ENCODE measurements at regions not wholly inside any gene's neighbourhood (a gene's known extent, or its start where the extent isn't known, plus 50 kb on each side); places are given as distances from the start of the nearest gene placed in this dataset.

GRCh38 chr13:88643233-88643632 is 972.1 kb downstream of the SLITRK5 start:
- no CpG with 5 or more reads among the region's 2 CpGs for WGBS (ENCODE audit: insufficient coverage)
- H3K9me3 ChIP-seq (ENCODE audit: control insufficient read depth, insufficient read depth, low read length): peaks cover 4% of the 10 kb centered on the region
- no peak overlapping the region for H3K27ac ChIP-seq (ENCODE audit: low read depth, low read length)
- no peaks in the 10 kb centered on the region for H3K4me1 ChIP-seq (ENCODE audit: control insufficient read depth, insufficient read depth, low read length)
- no peak overlapping the region for H3K4me3 ChIP-seq (ENCODE audit: low read depth, low read length)
- no peaks in the 10 kb centered on the region for H3K36me3 ChIP-seq (ENCODE audit: control insufficient read depth, insufficient read depth, low read length)
- no peaks in the 10 kb centered on the region for H3K27me3 ChIP-seq (ENCODE audit: control insufficient read depth, insufficient read depth, low read length)
- no peak for DNase-seq (ENCODE audit: low read depth in 4 of 6, low spot score in 6 of 6)

- DNase-seq (ENCODE audit: low read depth in 4 of 6, low spot score in 6 of 6): no peak
- H3K27me3 ChIP-seq (ENCODE audit: control insufficient read depth, insufficient read depth, low read length): no peaks in the 10 kb centered on the region
- WGBS (ENCODE audit: insufficient coverage): 80% methylated on average over 1 of the region's 2 CpGs
- H3K27ac ChIP-seq (ENCODE audit: low read depth, low read length): no peak overlapping the region
- no peaks in the 10 kb centered on the region for H3K36me3 ChIP-seq (ENCODE audit: control insufficient read depth, insufficient read depth, low read length)
- H3K4me1 ChIP-seq (ENCODE audit: control insufficient read depth, insufficient read depth, low read length): no peaks in the 10 kb centered on the region
- H3K9me3 ChIP-seq (ENCODE audit: control insufficient read depth, insufficient read depth, low read length): peaks cover 4% of the 10 kb centered on the region
- no peak overlapping the region for H3K4me3 ChIP-seq (ENCODE audit: low read depth, low read length)
Measured at GRCh38 chr13:88648598-88649373, 977.6 kb downstream of the SLITRK5 start.

- 71% methylated on average over 1 of the region's 4 CpGs for WGBS (ENCODE audit: insufficient coverage)
- H3K36me3 ChIP-seq (ENCODE audit: control insufficient read depth, insufficient read depth, low read length): no peaks in the 10 kb centered on the region
- DNase-seq (ENCODE audit: low read depth in 4 of 6, low spot score in 6 of 6): no peak
- no peaks in the 10 kb centered on the region for H3K27me3 ChIP-seq (ENCODE audit: control insufficient read depth, insufficient read depth, low read length)
- H3K27ac ChIP-seq (ENCODE audit: low read depth, low read length): no peak overlapping the region
- no peaks in the 10 kb centered on the region for H3K9me3 ChIP-seq (ENCODE audit: control insufficient read depth, insufficient read depth, low read length)
- no peak overlapping the region for H3K4me3 ChIP-seq (ENCODE audit: low read depth, low read length)
- no peaks in the 10 kb centered on the region for H3K4me1 ChIP-seq (ENCODE audit: control insufficient read depth, insufficient read depth, low read length)
Measured at GRCh38 chr13:88649855-88650254, 978.7 kb downstream of the SLITRK5 start.

- Histone ChIP-seq H3K9me3 (ENCODE audit: control insufficient read depth, insufficient read depth, low read length) (no peaks in the 10 kb centered on the region), H3K4me1 (ENCODE audit: control insufficient read depth, insufficient read depth, low read length) (no peaks in the 10 kb centered on the region), H3K27me3 (ENCODE audit: control insufficient read depth, insufficient read depth, low read length) (no peaks in the 10 kb centered on the region), H3K36me3 (ENCODE audit: control insufficient read depth, insufficient read depth, low read length) (no peaks in the 10 kb centered on the region), H3K4me3 (ENCODE audit: low read depth, low read length) (no peak overlapping the region), H3K27ac (ENCODE audit: low read depth, low read length) (no peak overlapping the region)
- no peak for DNase-seq (ENCODE audit: low read depth in 4 of 6, low spot score in 6 of 6)
- WGBS (ENCODE audit: insufficient coverage): 100% methylated on average over 1 of the region's 5 CpGs
Measured at GRCh38 chr13:88651531-88651930, 980.4 kb downstream of the SLITRK5 start.

DNA sequence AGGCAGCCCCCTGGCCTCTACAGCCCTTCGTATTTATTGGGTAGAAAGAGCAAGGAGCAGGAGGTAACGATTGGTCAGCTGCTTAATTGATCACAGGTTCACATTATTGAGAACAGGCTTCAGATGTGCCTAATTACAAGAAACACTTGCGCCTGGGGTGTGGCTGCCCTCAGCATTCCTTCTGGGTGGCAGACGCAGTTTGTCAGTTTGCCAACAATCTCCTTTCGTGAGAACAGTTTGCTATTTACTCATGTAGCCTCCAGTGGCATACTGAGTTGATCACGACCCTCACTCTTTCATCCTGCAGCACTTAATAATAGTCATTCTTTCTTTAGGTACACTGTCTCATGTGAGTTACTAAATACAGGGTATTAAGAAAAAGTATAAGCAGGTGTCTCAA is 985.6 kb downstream of the SLITRK5 start:
- Histone ChIP-seq H3K36me3 (ENCODE audit: control insufficient read depth, insufficient read depth, low read length) (no peaks in the 10 kb centered on the region), H3K9me3 (ENCODE audit: control insufficient read depth, insufficient read depth, low read length) (no peaks in the 10 kb centered on the region), H3K27me3 (ENCODE audit: control insufficient read depth, insufficient read depth, low read length) (no peaks in the 10 kb centered on the region), H3K27ac (ENCODE audit: low read depth, low read length) (no peak overlapping the region), H3K4me1 (ENCODE audit: control insufficient read depth, insufficient read depth, low read length) (no peaks in the 10 kb centered on the region), H3K4me3 (ENCODE audit: low read depth, low read length) (no peak overlapping the region)
- DNase-seq (ENCODE audit: low read depth in 4 of 6, low spot score in 6 of 6): no peak
- WGBS (ENCODE audit: insufficient coverage): 45% methylated on average over 3 of the region's 6 CpGs

GRCh38 chr13:88670509-88670908 is 999.3 kb downstream of the SLITRK5 start:
- Histone ChIP-seq H3K36me3 (ENCODE audit: control insufficient read depth, insufficient read depth, low read length) (no peaks in the 10 kb centered on the region), H3K9me3 (ENCODE audit: control insufficient read depth, insufficient read depth, low read length) (peaks cover 2% of the 10 kb centered on the region), H3K4me3 (ENCODE audit: low read depth, low read length) (no peak overlapping the region), H3K27me3 (ENCODE audit: control insufficient read depth, insufficient read depth, low read length) (no peaks in the 10 kb centered on the region), H3K4me1 (ENCODE audit: control insufficient read depth, insufficient read depth, low read length) (no peaks in the 10 kb centered on the region), H3K27ac (ENCODE audit: low read depth, low read length) (no peak overlapping the region)
- no peak for DNase-seq (ENCODE audit: low read depth in 4 of 6, low spot score in 6 of 6)
- no CpG with 5 or more reads among the region's 1 CpG for WGBS (ENCODE audit: insufficient coverage)

GRCh38 chr13:88674841-88675240 is 1003.7 kb downstream of the SLITRK5 start:
- 67% methylated on average over 1 of the region's 2 CpGs for WGBS (ENCODE audit: insufficient coverage)
- DNase-seq (ENCODE audit: low read depth in 4 of 6, low spot score in 6 of 6): no peak
- peaks cover 2% of the 10 kb centered on the region for H3K9me3 ChIP-seq (ENCODE audit: control insufficient read depth, insufficient read depth, low read length)
- H3K27me3 ChIP-seq (ENCODE audit: control insufficient read depth, insufficient read depth, low read length): no peaks in the 10 kb centered on the region
- no peaks in the 10 kb centered on the region for H3K36me3 ChIP-seq (ENCODE audit: control insufficient read depth, insufficient read depth, low read length)
- H3K4me3 ChIP-seq (ENCODE audit: low read depth, low read length): no peak overlapping the region
- H3K4me1 ChIP-seq (ENCODE audit: control insufficient read depth, insufficient read depth, low read length): no peaks in the 10 kb centered on the region
- H3K27ac ChIP-seq (ENCODE audit: low read depth, low read length): no peak overlapping the region

- Histone ChIP-seq H3K9me3 (ENCODE audit: control insufficient read depth, insufficient read depth, low read length) (peaks cover under 1% of the 10 kb centered on the region), H3K4me1 (ENCODE audit: control insufficient read depth, insufficient read depth, low read length) (no peaks in the 10 kb centered on the region), H3K27ac (ENCODE audit: low read depth, low read length) (no peak overlapping the region), H3K4me3 (ENCODE audit: low read depth, low read length) (no peak overlapping the region), H3K36me3 (ENCODE audit: control insufficient read depth, insufficient read depth, low read length) (no peaks in the 10 kb centered on the region), H3K27me3 (ENCODE audit: control insufficient read depth, insufficient read depth, low read length) (no peaks in the 10 kb centered on the region)
- DNase-seq (ENCODE audit: low read depth in 4 of 6, low spot score in 6 of 6): no peak
- no CpG with 5 or more reads among the region's 2 CpGs for WGBS (ENCODE audit: insufficient coverage)
Measured at GRCh38 chr13:88675347-88675996, 1004.3 kb downstream of the SLITRK5 start.

DNA sequence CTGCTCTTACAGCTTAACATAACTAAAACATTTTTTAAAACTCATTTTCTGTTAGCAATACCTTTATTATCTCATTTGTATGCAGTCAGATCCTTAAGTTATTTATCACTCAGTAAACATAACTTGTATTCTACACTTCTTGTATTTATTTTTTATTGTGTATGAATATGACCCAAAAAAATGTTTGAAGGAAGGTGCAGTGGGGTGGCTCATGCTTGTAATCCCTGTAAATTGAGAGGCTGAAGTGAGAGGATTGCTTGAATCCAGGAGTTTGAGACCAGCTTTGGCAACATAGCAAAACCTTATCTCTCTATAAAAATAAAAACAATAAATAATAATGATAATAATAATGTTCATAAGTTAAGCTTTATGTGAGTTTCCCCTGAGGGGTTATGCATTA is 1004.8 kb downstream of the SLITRK5 start:
- Histone ChIP-seq H3K27ac (ENCODE audit: low read depth, low read length) (no peak overlapping the region), H3K4me1 (ENCODE audit: control insufficient read depth, insufficient read depth, low read length) (no peaks in the 10 kb centered on the region), H3K27me3 (ENCODE audit: control insufficient read depth, insufficient read depth, low read length) (no peaks in the 10 kb centered on the region), H3K9me3 (ENCODE audit: control insufficient read depth, insufficient read depth, low read length) (no peaks in the 10 kb centered on the region), H3K36me3 (ENCODE audit: control insufficient read depth, insufficient read depth, low read length) (no peaks in the 10 kb centered on the region), H3K4me3 (ENCODE audit: low read depth, low read length) (no peak overlapping the region)
- no peak for DNase-seq (ENCODE audit: low read depth in 4 of 6, low spot score in 6 of 6)

GRCh38 chr13:88685459-88685858 is 1014.3 kb downstream of the SLITRK5 start:
- WGBS (ENCODE audit: insufficient coverage): 100% methylated on average over 1 of the region's 2 CpGs
- DNase-seq (ENCODE audit: low read depth in 4 of 6, low spot score in 6 of 6): no peak
- no peak overlapping the region for H3K4me3 ChIP-seq (ENCODE audit: low read depth, low read length)
- no peaks in the 10 kb centered on the region for H3K36me3 ChIP-seq (ENCODE audit: control insufficient read depth, insufficient read depth, low read length)
- H3K27me3 ChIP-seq (ENCODE audit: control insufficient read depth, insufficient read depth, low read length): no peaks in the 10 kb centered on the region
- H3K9me3 ChIP-seq (ENCODE audit: control insufficient read depth, insufficient read depth, low read length): no peaks in the 10 kb centered on the region
- H3K27ac ChIP-seq (ENCODE audit: low read depth, low read length): no peak overlapping the region
- H3K4me1 ChIP-seq (ENCODE audit: control insufficient read depth, insufficient read depth, low read length): no peaks in the 10 kb centered on the region

Measured in spinal cord (tissue), 9 donors.